H1 (cell line): ENCODE measurements at regions not wholly inside any gene's neighbourhood (a gene's known extent, or its start where the extent isn't known, plus 50 kb on each side); places are given as distances from the start of the nearest gene placed in this dataset.

ENCODE experiments used
- CTCF ChIA-PET: fragments of 300-600 bp; sonication (Branson Sonifier 250); formaldehyde crosslinking; loops from one replicate; lab custom pipeline; 2021; ENCODE audit not compliant: partially characterized antibody; lab: Charles Lee
- POLR2A ChIA-PET: fragments of 300-600 bp; sonication (Branson Sonifier 250); formaldehyde crosslinking; loops from one replicate; lab custom pipeline; 2021; ENCODE audit warnings: inconsistent platforms; ENCODE audit not compliant: partially characterized antibody; lab: Charles Lee
- DNase-seq, 2 experiments: peaks; one replicate each; pipeline versions ENCODE4 v3.0.0 to v3.0.0-alpha.2; 2010 to 2022; ENCODE audit warnings: low spot score in 2 of 2, low read depth in 1 of 2, mixed read lengths in 1 of 2
- FAIRE-seq: peaks from 2 replicates; lab custom pipeline; 2011; peaks lifted over from hg19 to GRCh38; lab: Jason Lieb, UNC
- H2AFZ ChIP-seq: 2 replicates; pipeline ENCODE4 v1.8.1; 2012; ENCODE audit warnings: low read length, inconsistent platforms
- H2AK5ac ChIP-seq: 2 replicates; pipeline ENCODE4 v1.6.1; 2013; ENCODE audit warnings: low read depth, low read length
- H2BK120ac ChIP-seq: replicated peaks from 2 replicates; pipeline ENCODE3; 2013; ENCODE audit warnings: low read depth, low read length, inconsistent platforms
- H2BK12ac ChIP-seq: 2 replicates; pipeline ENCODE4 v1.6.1; 2013; ENCODE audit warnings: low read depth, low read length
- H2BK15ac ChIP-seq: 2 replicates; pipeline ENCODE4 v1.6.1; 2013; ENCODE audit warnings: low read length
- H2BK20ac ChIP-seq: 2 replicates; pipeline ENCODE4 v1.6.1; 2013; ENCODE audit warnings: low read length
- H2BK5ac ChIP-seq: 2 replicates; pipeline ENCODE4 v1.6.1; 2013; ENCODE audit warnings: low read depth, low read length
- H3K14ac ChIP-seq: 2 replicates; pipeline ENCODE4 v1.6.1; 2013; ENCODE audit warnings: inconsistent platforms; ENCODE audit not compliant: insufficient read length
- H3K18ac ChIP-seq: 2 replicates; pipeline ENCODE4 v1.6.1; 2013; ENCODE audit warnings: low read length; ENCODE audit errors: extremely low read depth
- H3K23ac ChIP-seq: 2 replicates; pipeline ENCODE4 v1.6.1; 2013; ENCODE audit warnings: inconsistent platforms; ENCODE audit not compliant: insufficient read length
- H3K23me2 ChIP-seq: 2 replicates; pipeline ENCODE4 v1.6.1; 2013; ENCODE audit warnings: low read depth, low read length
- H3K27ac ChIP-seq: 2 replicates; pipeline ENCODE4 v1.6.1; 2011; ENCODE audit warnings: low read depth, low read length, inconsistent platforms
- H3K27me3 ChIP-seq, 4 experiments: replicated peaks in 1 of 4; 1 replicate in 1 of 4; 2 replicates in 3 of 4; pipeline versions ENCODE4 v1.6.1 to v1.8.1; 2011 to 2013; ENCODE audit warnings: low read length in 3 of 4, mild to moderate bottlenecking in 3 of 4, inconsistent platforms in 2 of 4, mixed read lengths in 2 of 4, moderate library complexity in 1 of 4; ENCODE audit not compliant: control insufficient read depth in 3 of 4, insufficient read depth in 3 of 4; ENCODE audit errors: extremely low read depth in 1 of 4
- H3K36me3 ChIP-seq, 4 experiments: 2 replicates each; pipeline versions ENCODE4 v1.6.1 to v1.8.1; 2011 to 2013; ENCODE audit warnings: mild to moderate bottlenecking in 4 of 4, low read length in 3 of 4, moderate library complexity in 2 of 4, control low read depth in 1 of 4, inconsistent platforms in 1 of 4; ENCODE audit not compliant: insufficient read depth in 4 of 4, control insufficient read depth in 2 of 4
- H3K4ac ChIP-seq: replicated peaks from 2 replicates; pipeline ENCODE3; 2013; ENCODE audit warnings: low read length, low read depth, mixed read lengths, inconsistent platforms; ENCODE audit not compliant: insufficient read length
- H3K4me1 ChIP-seq, 4 experiments: replicated peaks in 1 of 4; 1 replicate in 1 of 4; 2 replicates in 3 of 4; pipeline versions ENCODE4 v1.6.1 to v1.8.1; 2011 to 2013; ENCODE audit warnings: low read length in 3 of 4, inconsistent platforms in 2 of 4, mixed read lengths in 1 of 4; ENCODE audit not compliant: insufficient read depth in 4 of 4, control insufficient read depth in 3 of 4
- H3K4me2 ChIP-seq, 2 experiments: 2 replicates each; pipeline versions ENCODE4 v1.6.1 to v1.8.1; 2011 to 2013; ENCODE audit warnings: low read depth in 2 of 2, low read length in 2 of 2, control low read depth in 1 of 2, inconsistent platforms in 1 of 2, mild to moderate bottlenecking in 1 of 2; ENCODE audit not compliant: insufficient read depth in 1 of 2
- H3K4me3 ChIP-seq, 4 experiments: fragments of 200-600, 300-600 bp in 1 of 4; sonication (generic), shearing (Covaris generic), sonication (Bioruptor Twin) in 1 of 4; 2 replicates each; pipeline versions ENCODE4 v1.5.1 to v1.8.1; 2011 to 2016; ENCODE audit warnings: low read length in 4 of 4, low read depth in 3 of 4, control low read depth in 2 of 4, inconsistent platforms in 2 of 4, mild to moderate bottlenecking in 2 of 4, mixed read lengths in 1 of 4, moderate library complexity in 1 of 4; ENCODE audit not compliant: insufficient read depth in 2 of 4; ENCODE audit errors: extremely low read depth in 1 of 4
- H3K56ac ChIP-seq: replicated peaks from 2 replicates; pipeline ENCODE3; 2013; ENCODE audit warnings: low read depth, mild to moderate bottlenecking, mixed read lengths, low read length, inconsistent platforms; ENCODE audit not compliant: insufficient read length
- H3K79me1 ChIP-seq: 2 replicates; pipeline ENCODE4 v1.6.1; 2013; ENCODE audit warnings: low read depth, low read length, control low read depth
- H3K79me2 ChIP-seq, 2 experiments: 2 replicates each; pipeline versions ENCODE4 v1.6.1 to v1.8.1; 2012 to 2013; ENCODE audit warnings: low read length in 2 of 2, mild to moderate bottlenecking in 2 of 2, inconsistent platforms in 1 of 2; ENCODE audit not compliant: insufficient read depth in 2 of 2, control insufficient read depth in 1 of 2
- H3K9ac ChIP-seq, 4 experiments: replicated peaks in 1 of 4; 1 replicate in 1 of 4; 2 replicates in 3 of 4; pipeline versions ENCODE4 v1.6.1 to v1.8.1; 2011 to 2013; ENCODE audit warnings: low read depth in 3 of 4, low read length in 3 of 4, control low read depth in 2 of 4, mild to moderate bottlenecking in 2 of 4, moderate library complexity in 2 of 4, inconsistent platforms in 1 of 4; ENCODE audit errors: extremely low read depth in 1 of 4
- H3K9me3 ChIP-seq, 2 experiments: 2 replicates each; pipeline versions ENCODE4 v1.6.1 to v1.8.1; 2012 to 2013; ENCODE audit warnings: mild to moderate bottlenecking in 2 of 2, moderate library complexity in 2 of 2, control low read depth in 1 of 2, inconsistent platforms in 1 of 2, low read depth in 1 of 2, low read length in 1 of 2, mixed read lengths in 1 of 2; ENCODE audit not compliant: insufficient read depth in 2 of 2
- H4K20me1 ChIP-seq, 2 experiments: replicated peaks in 1 of 2; 2 replicates each; pipeline versions ENCODE3 to v1.8.1; 2011 to 2013; ENCODE audit warnings: inconsistent platforms in 2 of 2, low read length in 2 of 2, mild to moderate bottlenecking in 1 of 2; ENCODE audit not compliant: insufficient read depth in 2 of 2, control insufficient read depth in 1 of 2
- H4K5ac ChIP-seq: 2 replicates; pipeline ENCODE4 v1.6.1; 2013; ENCODE audit warnings: low read length, low read depth, mixed read lengths, inconsistent platforms; ENCODE audit not compliant: insufficient read length
- H4K8ac ChIP-seq: 2 replicates; pipeline ENCODE4 v1.8.0; 2013; ENCODE audit warnings: mild to moderate bottlenecking, moderate library complexity, low read length, inconsistent platforms; ENCODE audit not compliant: insufficient read depth; ENCODE audit errors: extremely low read depth
- H4K91ac ChIP-seq: replicated peaks from 2 replicates; pipeline ENCODE3; 2013; ENCODE audit warnings: low read length, mixed read lengths, inconsistent platforms; ENCODE audit not compliant: insufficient read length
- BRCA1 ChIP-seq: IDR thresholded peaks from 2 replicates; pipeline ENCODE4 v1.6.1; 2012; ENCODE audit warnings: low read depth, low read length, improper control_type of control experiment
- POLR2AphosphoS5 ChIP-seq: IDR thresholded peaks from 2 replicates; pipeline ENCODE4 v1.6.1; 2011; ENCODE audit warnings: low read depth, low read length
- WGBS, 2 experiments: shearing (Covaris generic) in 1 of 2; methylation state at CpG; one replicate each; pipeline versions ENCODE4 v1.1.6 to v1.1.7; 2013 to 2015; ENCODE audit warnings: low lambda C conversion rate in 2 of 2, mixed read lengths in 2 of 2, inconsistent platforms in 1 of 2, low coverage in 1 of 2, missing lambda C conversion rate in 1 of 2; ENCODE audit not compliant: insufficient replicate concordance in 2 of 2, insufficient coverage in 1 of 2, insufficient read length in 1 of 2; ENCODE audit errors: extremely low coverage in 1 of 2, missing lambda C conversion rate in 1 of 2; 5-methylcytosine and 5-hydroxymethylcytosine counted together

GRCh38 chr12:92513231-92513730, 189.5 kb upstream of the PLEKHG7 start:
- no peak overlapping the region for H2BK5ac ChIP-seq
- H2AFZ ChIP-seq = no peak overlapping the region
- no peaks in the 10 kb centered on the region for H3K23me2 ChIP-seq
- no peak overlapping the region for H3K4ac ChIP-seq
- no peak overlapping the region for H3K4me2 ChIP-seq
- DNase-seq = no peak
- H2BK120ac ChIP-seq = no peak overlapping the region
- H4K20me1 ChIP-seq = no peaks in the 10 kb centered on the region
- ChIA-PET CTCF (interaction anchor here (0.6 to 1.7 kb wide), 5 partner anchors 9 to 128 kb away, joined by 3 to 5 read pairs (median 4); no protein-coding TSS in a partner anchor), POLR2A (no interaction called here)
- no peaks in the 10 kb centered on the region; a peak in 1 of 4 replicates for H3K9me3 ChIP-seq
- H3K4me1 ChIP-seq = no peaks in the 10 kb centered on the region
- no peak overlapping the region for H2BK20ac ChIP-seq
- no peak overlapping the region for H3K18ac ChIP-seq
- H3K79me2 ChIP-seq = no peaks in the 10 kb centered on the region
- H4K91ac ChIP-seq = no peak overlapping the region
- H3K56ac ChIP-seq = no peak overlapping the region
- no peak overlapping the region for H4K8ac ChIP-seq
- WGBS, 2 experiments = 91% methylated on average over 2 of the region's 2 CpGs; no CpG with 5 or more reads in 1 of the 2 experiments
- H4K5ac ChIP-seq = no peak overlapping the region
- no peak overlapping the region for H3K27ac ChIP-seq
- H2AK5ac ChIP-seq = no peak overlapping the region
- H3K9ac ChIP-seq = no peak overlapping the region
- H2BK12ac ChIP-seq = no peak overlapping the region
- TF ChIP-seq POLR2AphosphoS5 (no peak), BRCA1 (no peak)
- H3K27me3 ChIP-seq = no peaks in the 10 kb centered on the region
- FAIRE-seq = no peak
- no peaks in the 10 kb centered on the region for H3K36me3 ChIP-seq
- H3K14ac ChIP-seq = no peak overlapping the region
- no peak overlapping the region for H3K23ac ChIP-seq
- no peaks in the 10 kb centered on the region for H3K79me1 ChIP-seq
- no peak overlapping the region for H3K4me3 ChIP-seq
- H2BK15ac ChIP-seq = no peak overlapping the region
